IMR-90 (cell line): ENCODE measurements at regions not wholly inside any gene's neighbourhood (a gene's known extent, or its start where the extent isn't known, plus 50 kb on each side); places are given as distances from the start of the nearest gene placed in this dataset.
"Not testable (repeated sequence)": the region's sequence is repeated elsewhere in the genome, so short reads cannot be mapped to it uniquely, and the experiment has no call there.

Source experiments
- ATAC-seq: fragments of 200-7000 bp; cut with Tn5 transposase; 2 replicates; pipeline ENCODE4 v1.9.1; 2020; ENCODE audit warnings: low read depth, mild to moderate bottlenecking, moderate library complexity
- BruUV-seq: library from RNA; stranded (reverse); fragments of 400-500 nt; replicated peaks from 2 replicates; lab custom pipeline; 2021; lab: Mats Ljungman, UMichigan
- CTCF ChIA-PET: fragments of 300-600 bp; formaldehyde crosslinking; extraction: SDS; loops from one replicate; lab custom pipeline; 2021; ENCODE audit warnings: antibody characterized with exemption; lab: Yijun Ruan, JAX
- POLR2A ChIA-PET: fragments of 300-600 bp; sonication (Branson Sonifier 250); formaldehyde crosslinking; loops from one replicate; lab custom pipeline; 2022; ENCODE audit warnings: antibody characterized with exemption; ENCODE audit not compliant: unreplicated experiment; lab: Charles Lee
- DNase-seq: peaks from one replicate; pipeline ENCODE4 v3.0.0; 2013
- H2AFZ ChIP-seq: replicated peaks from 2 replicates; pipeline ENCODE3; 2013; ENCODE audit warnings: low read length, mild to moderate bottlenecking; ENCODE audit not compliant: poor library complexity
- H2AK5ac ChIP-seq: 2 replicates; pipeline ENCODE4 v1.6.1; 2013; ENCODE audit warnings: low read depth, low read length, inconsistent platforms
- H2AK9ac ChIP-seq: replicated peaks from 2 replicates; pipeline ENCODE3; 2013; ENCODE audit warnings: mild to moderate bottlenecking, low read depth, low read length, moderate library complexity; ENCODE audit not compliant: poor library complexity
- H2BK120ac ChIP-seq: 2 replicates; pipeline ENCODE4 v1.6.1; 2013; ENCODE audit warnings: low read depth, low read length, inconsistent platforms
- H2BK15ac ChIP-seq: 3 replicates; pipeline ENCODE4 v1.6.1; 2013; ENCODE audit warnings: low read depth, low read length, inconsistent platforms
- H2BK20ac ChIP-seq: 2 replicates; pipeline ENCODE4 v1.6.1; 2013; ENCODE audit warnings: low read depth, mild to moderate bottlenecking, inconsistent platforms, low read length, moderate library complexity
- H2BK5ac ChIP-seq: 2 replicates; pipeline ENCODE4 v1.6.1; 2013; ENCODE audit warnings: mild to moderate bottlenecking, low read depth, low read length, inconsistent platforms; ENCODE audit not compliant: poor library complexity, severe bottlenecking
- H3K14ac ChIP-seq: replicated peaks from 2 replicates; pipeline ENCODE4 v1.6.1; 2013; ENCODE audit warnings: low read depth, low read length, inconsistent platforms
- H3K18ac ChIP-seq: 2 replicates; pipeline ENCODE4 v1.6.1; 2013; ENCODE audit warnings: low read depth, low read length, control low read depth
- H3K23ac ChIP-seq: 2 replicates; pipeline ENCODE4 v1.6.1; 2013; ENCODE audit warnings: low read depth, low read length, inconsistent platforms
- H3K27ac ChIP-seq: 2 replicates; pipeline ENCODE4 v1.5.1; 2013; ENCODE audit warnings: mild to moderate bottlenecking, control low read depth, low read length; ENCODE audit not compliant: insufficient read depth
- H3K27me3 ChIP-seq: 2 replicates; pipeline ENCODE4 v1.6.1; 2013; ENCODE audit warnings: low read length; ENCODE audit not compliant: control insufficient read depth, insufficient read depth
- H3K36me3 ChIP-seq: 2 replicates; pipeline ENCODE4 v1.6.1; 2013; ENCODE audit warnings: low read length, mixed read lengths; ENCODE audit not compliant: control insufficient read depth, insufficient read depth
- H3K4ac ChIP-seq: 2 replicates; pipeline ENCODE4 v1.6.1; 2013; ENCODE audit warnings: low read depth, low read length, inconsistent platforms
- H3K4me1 ChIP-seq: 2 replicates; pipeline ENCODE4 v1.6.1; 2013; ENCODE audit warnings: low read length, mixed read lengths; ENCODE audit not compliant: control insufficient read depth, insufficient read depth
- H3K4me2 ChIP-seq: 2 replicates; pipeline ENCODE4 v1.6.1; 2013; ENCODE audit warnings: low read depth, mild to moderate bottlenecking, control low read depth, low read length, moderate library complexity
- H3K4me3 ChIP-seq: 2 replicates; pipeline ENCODE4 v1.5.1; 2013; ENCODE audit warnings: low read depth, mild to moderate bottlenecking, control low read depth, low read length, moderate library complexity; ENCODE audit not compliant: insufficient read depth
- H3K56ac ChIP-seq: 2 replicates; pipeline ENCODE4 v1.6.1; 2013; ENCODE audit warnings: low read length, inconsistent platforms; ENCODE audit not compliant: insufficient read depth; ENCODE audit errors: extremely low read depth
- H3K79me1 ChIP-seq, 2 experiments: 2 replicates each; pipeline ENCODE4 v1.6.1; 2013; ENCODE audit warnings: low read length in 2 of 2, inconsistent platforms in 1 of 2, low read depth in 1 of 2
- H3K9ac ChIP-seq: 2 replicates; pipeline ENCODE4 v1.6.1; 2013; ENCODE audit warnings: low read depth, low read length, control low read depth
- H3K9me1 ChIP-seq: 2 replicates; pipeline ENCODE4 v1.6.1; 2013; ENCODE audit warnings: low read length, inconsistent platforms; ENCODE audit not compliant: insufficient read depth
- H3K9me3 ChIP-seq: 2 replicates; pipeline ENCODE4 v1.6.1; 2013; ENCODE audit warnings: low read length; ENCODE audit not compliant: control insufficient read depth, insufficient read depth
- H4K20me1 ChIP-seq: 2 replicates; pipeline ENCODE4 v1.6.1; 2013; ENCODE audit warnings: low read length, inconsistent platforms; ENCODE audit not compliant: insufficient read depth
- H4K5ac ChIP-seq: 2 replicates; pipeline ENCODE4 v1.6.1; 2013; ENCODE audit warnings: mild to moderate bottlenecking, low read depth, low read length, control low read depth
- H4K8ac ChIP-seq, 2 experiments: 2 replicates each; pipeline ENCODE4 v1.6.1; 2013; ENCODE audit warnings: low read depth in 2 of 2, low read length in 2 of 2, control low read depth in 1 of 2, inconsistent platforms in 1 of 2
- H4K91ac ChIP-seq: 2 replicates; pipeline ENCODE4 v1.6.1; 2013; ENCODE audit warnings: low read depth, low read length, inconsistent platforms; ENCODE audit not compliant: insufficient read depth
- BHLHE40 ChIP-seq: fragments of 150-350 bp; IDR thresholded peaks from 2 replicates; pipeline ENCODE4 v1.6.1; 2016; ENCODE audit warnings: mild to moderate bottlenecking, low read depth, low read length
- CEBPB ChIP-seq: IDR thresholded peaks from 2 replicates; pipeline ENCODE4 v1.6.1; 2012; ENCODE audit warnings: low read depth, low read length, improper control_type of control experiment
- NFE2L2 ChIP-seq: fragments of 150-350 bp; IDR thresholded peaks from 2 replicates; pipeline ENCODE4 v1.6.1; 2016; ENCODE audit warnings: low read depth, mild to moderate bottlenecking, low read length
- RAD21 ChIP-seq: IDR thresholded peaks from 2 replicates; pipeline ENCODE4 v1.6.1; 2012; ENCODE audit warnings: low read length, improper control_type of control experiment
- RCOR1 ChIP-seq: IDR thresholded peaks from 2 replicates; pipeline ENCODE4 v1.6.1; 2012; ENCODE audit warnings: mild to moderate bottlenecking, low read length, improper control_type of control experiment; ENCODE audit not compliant: insufficient replicate concordance
- RFX5 ChIP-seq: IDR thresholded peaks from 2 replicates; pipeline ENCODE4 v1.8.0; 2012; ENCODE audit warnings: low read depth, mild to moderate bottlenecking, low read length, moderate library complexity
- SMC3 ChIP-seq: fragments of 150-350 bp; IDR thresholded peaks from 2 replicates; pipeline ENCODE4 v1.6.1; 2016; ENCODE audit warnings: low read depth, mild to moderate bottlenecking, antibody characterized with exemption, low read length, moderate library complexity
- USF2 ChIP-seq: fragments of 150-350 bp; IDR thresholded peaks from 2 replicates; pipeline ENCODE4 v1.6.1; 2017; ENCODE audit warnings: mild to moderate bottlenecking, antibody characterized with exemption, low read length, low read depth
- WGBS, 2 experiments: methylation state at CpG; one replicate each; pipeline versions ENCODE4 v1.1.5 to v1.1.7; 2013; ENCODE audit warnings: missing lambda C conversion rate in 2 of 2; ENCODE audit not compliant: insufficient read length in 1 of 2; ENCODE audit errors: extremely low coverage in 2 of 2; 5-methylcytosine and 5-hydroxymethylcytosine counted together
- dilution Hi-C: fragments of 300-500 bp; cut with HindIII; formaldehyde crosslinking; loops from one replicate; pipeline ENCODE4 v1.14.3; 2018; ENCODE audit warnings: low sequenced_read_pairs; ENCODE audit not compliant: unreplicated experiment
- in situ Hi-C: fragments of 300-500 bp; cut with MboI; formaldehyde crosslinking; loops from 3 replicates; pipeline ENCODE4 v1.14.3; 2019; ENCODE audit warnings: low sequenced_read_pairs, inconsistent platforms, mixed read lengths
- intact Hi-C: fragments of 100-400 bp; cut with micrococcal nuclease; formaldehyde crosslinking; loops from 2 replicates; pipeline ENCODE4 v1.10.0; 2022

GRCh38 chr9:90219548-90220118, 423.0 kb downstream of the DIRAS2 start:
- Histone ChIP-seq H3K18ac (no peak overlapping the region), H3K9me3 (no peaks in the 10 kb centered on the region), H3K27ac (no peak overlapping the region), H2AK9ac (no peak overlapping the region), H2BK15ac (no peak overlapping the region), H3K79me1 (no peaks in the 10 kb centered on the region), H3K36me3 (no peaks in the 10 kb centered on the region), H2AK5ac (no peak overlapping the region), H2BK5ac (no peak overlapping the region), H3K4me2 (no peak overlapping the region), H2AFZ (no peak overlapping the region), H3K56ac (no peak overlapping the region), H3K14ac (no peak overlapping the region), H3K4me1 (no peaks in the 10 kb centered on the region), H4K5ac (no peak overlapping the region), H3K23ac (no peak overlapping the region), H3K4me3 (no peak overlapping the region), H2BK120ac (no peak overlapping the region), H4K91ac (no peak overlapping the region), H3K4ac (no peak overlapping the region), H4K8ac (no peak overlapping the region), H3K9ac (no peak overlapping the region), H3K9me1 (no peaks in the 10 kb centered on the region), H2BK20ac (no peak overlapping the region), H4K20me1 (no peaks in the 10 kb centered on the region), H3K27me3 (no peaks in the 10 kb centered on the region)
- in situ Hi-C loops = no loop called here
- dilution Hi-C loops = no loop called here
- no TSS peak for BruUV-seq
- 0% methylated on average over 1 of the region's 27 CpGs; no CpG with 5 or more reads in 1 of the 2 experiments for WGBS, 2 experiments
- intact Hi-C loops = loop anchor here (5.0 kb wide), 1 partner anchor 622 kb away; no protein-coding TSS in a partner anchor
- DNase-seq = no peak
- ATAC-seq = no peak
- CTCF ChIA-PET = no interaction called here
- POLR2A ChIA-PET = no interaction called here
- TF ChIP-seq RAD21 (no peak), CEBPB (no peak), SMC3 (no peak), BHLHE40 (no peak), RCOR1 (no peak), NFE2L2 (no peak), USF2 (no peak), RFX5 (no peak)

- H3K9me3 ChIP-seq, H3K56ac ChIP-seq, H2BK15ac ChIP-seq, in situ Hi-C loops, BruUV-seq, H3K36me3 ChIP-seq, H3K4me1 ChIP-seq, H3K9me1 ChIP-seq, H3K14ac ChIP-seq, dilution Hi-C loops, H3K9ac ChIP-seq, H4K20me1 ChIP-seq, ATAC-seq, H3K27me3 ChIP-seq, CTCF ChIA-PET, H3K4ac ChIP-seq, H4K8ac ChIP-seq, H2AK9ac ChIP-seq, H3K18ac ChIP-seq, H2BK120ac ChIP-seq, H3K23ac ChIP-seq, H3K79me1 ChIP-seq, H2AK5ac ChIP-seq, H2BK20ac ChIP-seq, POLR2A ChIA-PET, H4K5ac ChIP-seq, H4K91ac ChIP-seq, H3K4me2 ChIP-seq, H3K4me3 ChIP-seq, DNase-seq, H2BK5ac ChIP-seq, H3K27ac ChIP-seq, H2AFZ ChIP-seq, intact Hi-C loops: not testable (repeated sequence)
- no CpG with 5 or more reads among the region's 18 CpGs for WGBS, 2 experiments
Observed at GRCh38 chr9:90221899-90222298, 420.7 kb downstream of the DIRAS2 start.
